Stomach (tissue), 4 donors: ENCODE measurements at regions not wholly inside any gene's neighbourhood (a gene's known extent, or its start where the extent isn't known, plus 50 kb on each side); places are given as distances from the start of the nearest gene placed in this dataset.
"Not testable (repeated sequence)": the region's sequence is repeated elsewhere in the genome, so short reads cannot be mapped to it uniquely, and the experiment has no call there.

Experiments used
- CTCF ChIP-seq, 7 experiments: fragments of 450-650 bp in 4 of 7; fragments of 200-600 bp in 3 of 7; sonication (generic) in 3 of 7; IDR thresholded peaks; one replicate each; pipeline ENCODE4 v1.5.1; 2016 to 2019; ENCODE audit warnings: antibody characterized with exemption in 7 of 7, control low read depth in 2 of 7, mild to moderate bottlenecking in 1 of 7
- EP300 ChIP-seq: sonication (generic); formaldehyde crosslinking; IDR thresholded peaks from one replicate; pipeline ENCODE4 v1.6.1; 2017; ENCODE audit warnings: antibody characterized with exemption
- POLR2A ChIP-seq, 4 donors: fragments of 450-650 bp; IDR thresholded peaks; one replicate each; pipeline ENCODE4 v1.6.1; 2016; ENCODE audit warnings: antibody characterized with exemption in 4 of 4, control low read depth in 2 of 4, mild to moderate bottlenecking in 1 of 4, moderate library complexity in 1 of 4

- TF ChIP-seq CTCF (IDR thresholded peaks at IDR 0.05); POLR2A (IDR thresholded peaks at IDR 0.05); EP300: not testable (repeated sequence)
Observed at GRCh38 chr12:131659976-131660375, 50.9 kb upstream of the SFSWAP start.
